NCI-H2081 treated with DMSO at 0.1 percent for 48 hours (cell line): ENCODE measurements at regions not wholly inside any gene's neighbourhood (a gene's known extent, or its start where the extent isn't known, plus 50 kb on each side); places are given as distances from the start of the nearest gene placed in this dataset.
"Not testable (repeated sequence)": the region's sequence is repeated elsewhere in the genome, so short reads cannot be mapped to it uniquely, and the experiment has no call there.

Experiments
- DNase-seq: peaks from one replicate; lab custom pipeline; 2025; lab: John Stamatoyannopoulos, UW

GRCh38 chr12:5264006-5264405, 167.9 kb upstream of the NTF3 start:
- no peak for DNase-seq

- no peak for DNase-seq
These were observed 164.1 kb upstream of the NTF3 start for GRCh38 chr12:5267603-5268423.

GRCh38 chr12:5268424-5269210, 163.3 kb upstream of the NTF3 start:
- no peak for DNase-seq

- DNase-seq = no peak
These were observed 162.1 kb upstream of the NTF3 start for GRCh38 chr12:5269846-5270245.

- DNase-seq = no peak
These were observed 159.7 kb upstream of the NTF3 start for GRCh38 chr12:5272018-5272785.

GRCh38 chr12:5273709-5274108, 158.2 kb upstream of the NTF3 start:
- no peak for DNase-seq

- DNase-seq = no peak
These were observed 155.5 kb upstream of the NTF3 start for GRCh38 chr12:5276327-5276880.

GRCh38 chr12:5280086-5280485, 151.8 kb upstream of the NTF3 start:
- no peak for DNase-seq

GRCh38 chr12:5290368-5290767, 141.5 kb upstream of the NTF3 start:
- DNase-seq = not testable (repeated sequence)

GRCh38 chr12:5292651-5293050, 139.3 kb upstream of the NTF3 start:
- DNase-seq = no peak

GRCh38 chr12:5293773-5294172, 138.1 kb upstream of the NTF3 start:
- DNase-seq = no peak

GRCh38 chr12:5294274-5295070, 137.4 kb upstream of the NTF3 start:
- DNase-seq = no peak

GRCh38 chr12:5295151-5295550, 136.8 kb upstream of the NTF3 start:
- DNase-seq = no peak

GRCh38 chr12:5295996-5296395, 135.9 kb upstream of the NTF3 start:
- DNase-seq = no peak

- no peak for DNase-seq
These were observed 130.4 kb upstream of the NTF3 start for GRCh38 chr12:5301539-5301938.

GRCh38 chr12:5305425-5305824, 126.5 kb upstream of the NTF3 start:
- DNase-seq = no peak

- DNase-seq = no peak
These were observed 125.9 kb upstream of the NTF3 start for GRCh38 chr12:5305886-5306545.

GRCh38 chr12:5307065-5307464, 124.8 kb upstream of the NTF3 start:
- no peak for DNase-seq

- no peak for DNase-seq
These were observed 123.7 kb upstream of the NTF3 start for GRCh38 chr12:5308216-5308615.

GRCh38 chr12:5308996-5309395, 122.9 kb upstream of the NTF3 start:
- DNase-seq = no peak

- DNase-seq = no peak
These were observed 122.3 kb upstream of the NTF3 start for GRCh38 chr12:5309654-5310053.
